Hepatocyte (in vitro differentiated cells): ENCODE measurements at regions not wholly inside any gene's neighbourhood (a gene's known extent, or its start where the extent isn't known, plus 50 kb on each side); places are given as distances from the start of the nearest gene placed in this dataset.
A peak's percentile ranks its signal among the peaks of the same experiment; 100 is the strongest.

Source experiments
- DNase-seq: peaks from one replicate; pipeline ENCODE4 v3.0.0-alpha.2; 2016; ENCODE audit warnings: low spot score
- H2AFZ ChIP-seq: fragments of 200-600 bp; sonication (generic); 2 replicates; pipeline ENCODE4 v1.6.0; 2016; ENCODE audit warnings: antibody characterized with exemption, mild to moderate bottlenecking
- H3K27ac ChIP-seq: fragments of 200-600 bp; sonication (generic); 2 replicates; pipeline ENCODE4 v1.5.1; 2016; ENCODE audit warnings: mild to moderate bottlenecking
- H3K27me3 ChIP-seq: fragments of 200-600 bp; sonication (generic); 2 replicates; pipeline ENCODE4 v1.6.1; 2016
- H3K36me3 ChIP-seq: fragments of 200-600 bp; sonication (generic); replicated peaks from 2 replicates; pipeline ENCODE4 v1.5.1; 2016; ENCODE audit warnings: low read depth; ENCODE audit not compliant: insufficient read depth
- H3K4me1 ChIP-seq: fragments of 200-600 bp; sonication (generic); 2 replicates; pipeline ENCODE4 v1.5.1; 2016; ENCODE audit warnings: mild to moderate bottlenecking, moderate library complexity; ENCODE audit not compliant: insufficient read depth
- H3K4me2 ChIP-seq: fragments of 200-600 bp; sonication (generic); 2 replicates; pipeline ENCODE4 v1.6.0; 2016
- H3K4me3 ChIP-seq: fragments of 200-600 bp; sonication (generic); 2 replicates; pipeline ENCODE4 v1.5.1; 2016; ENCODE audit warnings: mild to moderate bottlenecking
- H3K79me2 ChIP-seq: fragments of 200-600 bp; sonication (generic); 2 replicates; pipeline ENCODE4 v1.6.0; 2017; ENCODE audit warnings: mild to moderate bottlenecking
- H3K9me2 ChIP-seq: fragments of 200-600 bp; sonication (generic); replicated peaks from 2 replicates; pipeline ENCODE4 v1.6.0; 2017; ENCODE audit warnings: mild to moderate bottlenecking; ENCODE audit not compliant: insufficient read depth
- H3K9me3 ChIP-seq: fragments of 200-600 bp; sonication (generic); 2 replicates; pipeline ENCODE4 v1.5.1; 2016; ENCODE audit warnings: low read depth, mild to moderate bottlenecking
- H4K20me1 ChIP-seq: fragments of 200-600 bp; sonication (generic); 2 replicates; pipeline ENCODE4 v1.6.0; 2016; ENCODE audit warnings: mild to moderate bottlenecking; ENCODE audit not compliant: insufficient read depth, poor library complexity, severe bottlenecking
- EZH2 ChIP-seq: fragments of 200-600 bp; sonication (generic); IDR thresholded peaks from 2 replicates; pipeline ENCODE4 v1.6.1; 2016; ENCODE audit warnings: antibody characterized with exemption, mild to moderate bottlenecking, borderline replicate concordance
- EZH2phosphoT487 ChIP-seq: fragments of 200-600 bp; sonication (generic); IDR thresholded peaks from one replicate; pipeline ENCODE4 v1.6.1; 2018; ENCODE audit warnings: antibody characterized with exemption, mild to moderate bottlenecking, low read depth, moderate library complexity; ENCODE audit not compliant: unreplicated experiment, severe bottlenecking
- WGBS: methylation state at CpG from one replicate; pipeline ENCODE4 v1.1.6; 2016; ENCODE audit warnings: low lambda C conversion rate; ENCODE audit errors: missing lambda C conversion rate; 5-methylcytosine and 5-hydroxymethylcytosine counted together
- TF ChIP-seq, protein P1 (sequence below): fragments of 200-600 bp; sonication (generic); IDR thresholded peaks from 2 replicates; pipeline ENCODE4 v1.5.1; 2016; ENCODE audit warnings: antibody characterized with exemption, mild to moderate bottlenecking; ENCODE audit not compliant: poor library complexity

DNA sequence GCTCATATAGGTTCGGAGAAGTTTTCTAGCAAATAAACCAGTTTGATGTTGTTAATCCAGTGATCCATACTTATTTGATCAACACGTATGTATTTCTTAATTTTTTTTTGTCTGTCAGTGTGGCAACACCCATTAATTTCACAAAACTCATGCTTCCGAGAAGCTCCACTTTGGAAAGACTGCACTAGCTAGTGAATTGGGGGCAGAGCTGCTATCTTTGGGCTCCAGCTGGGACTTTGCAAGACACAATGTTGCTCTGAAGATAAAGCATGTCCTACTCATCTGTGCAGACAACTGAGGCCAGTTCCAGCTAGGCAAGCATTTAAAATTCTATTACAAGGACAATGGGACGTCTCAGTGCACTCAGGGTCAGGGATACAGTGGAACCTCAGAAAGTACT, 298.4 kb downstream of the NUAK1 start:
- WGBS, result 78% methylated on average over 4 of the region's 4 CpGs
- H2AFZ ChIP-seq, result no peak overlapping the region

GRCh38 chr12:105841840-105842239, 296.9 kb downstream of the NUAK1 start:
- DNase-seq, result no peak
- no peaks in the 10 kb centered on the region for H3K9me2 ChIP-seq
- no peak overlapping the region for H3K4me2 ChIP-seq
- TF ChIP-seq EZH2phosphoT487 (no peak), EZH2 (no peak)
- TF ChIP-seq, protein P1, sequence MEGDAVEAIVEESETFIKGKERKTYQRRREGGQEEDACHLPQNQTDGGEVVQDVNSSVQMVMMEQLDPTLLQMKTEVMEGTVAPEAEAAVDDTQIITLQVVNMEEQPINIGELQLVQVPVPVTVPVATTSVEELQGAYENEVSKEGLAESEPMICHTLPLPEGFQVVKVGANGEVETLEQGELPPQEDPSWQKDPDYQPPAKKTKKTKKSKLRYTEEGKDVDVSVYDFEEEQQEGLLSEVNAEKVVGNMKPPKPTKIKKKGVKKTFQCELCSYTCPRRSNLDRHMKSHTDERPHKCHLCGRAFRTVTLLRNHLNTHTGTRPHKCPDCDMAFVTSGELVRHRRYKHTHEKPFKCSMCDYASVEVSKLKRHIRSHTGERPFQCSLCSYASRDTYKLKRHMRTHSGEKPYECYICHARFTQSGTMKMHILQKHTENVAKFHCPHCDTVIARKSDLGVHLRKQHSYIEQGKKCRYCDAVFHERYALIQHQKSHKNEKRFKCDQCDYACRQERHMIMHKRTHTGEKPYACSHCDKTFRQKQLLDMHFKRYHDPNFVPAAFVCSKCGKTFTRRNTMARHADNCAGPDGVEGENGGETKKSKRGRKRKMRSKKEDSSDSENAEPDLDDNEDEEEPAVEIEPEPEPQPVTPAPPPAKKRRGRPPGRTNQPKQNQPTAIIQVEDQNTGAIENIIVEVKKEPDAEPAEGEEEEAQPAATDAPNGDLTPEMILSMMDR, result no peak
- H4K20me1 ChIP-seq, result no peaks in the 10 kb centered on the region
- 84% methylated on average over 4 of the region's 4 CpGs for WGBS
- H2AFZ ChIP-seq, result no peak overlapping the region
- no peak overlapping the region for H3K27ac ChIP-seq
- no peaks in the 10 kb centered on the region for H3K79me2 ChIP-seq
- no peak overlapping the region for H3K4me3 ChIP-seq
- H3K27me3 ChIP-seq, result no peaks in the 10 kb centered on the region
- no peaks in the 10 kb centered on the region for H3K4me1 ChIP-seq
- H3K9me3 ChIP-seq, result no peaks in the 10 kb centered on the region
- no peaks in the 10 kb centered on the region for H3K36me3 ChIP-seq

More for the DNA sequence above, 298.4 kb downstream of the NUAK1 start:
- DNase-seq, result no peak
- H3K79me2 ChIP-seq, result no peaks in the 10 kb centered on the region
- no peak overlapping the region for H3K4me3 ChIP-seq
- no peaks in the 10 kb centered on the region for H3K36me3 ChIP-seq
- no peak overlapping the region for H3K4me2 ChIP-seq
- no peaks in the 10 kb centered on the region for H3K4me1 ChIP-seq
- no peaks in the 10 kb centered on the region for H3K9me3 ChIP-seq
- no peaks in the 10 kb centered on the region for H3K9me2 ChIP-seq
- no peak overlapping the region for H3K27ac ChIP-seq
- no peak for TF ChIP-seq EZH2
- no peak for TF ChIP-seq EZH2phosphoT487
- no peaks in the 10 kb centered on the region for H4K20me1 ChIP-seq
- no peaks in the 10 kb centered on the region for H3K27me3 ChIP-seq

GRCh38 chr12:105843561-105843960, 295.2 kb downstream of the NUAK1 start:
- no peaks in the 10 kb centered on the region for H3K36me3 ChIP-seq
- DNase-seq, result no peak
- no peaks in the 10 kb centered on the region for H3K27me3 ChIP-seq
- no peak overlapping the region for H3K4me2 ChIP-seq
- H2AFZ ChIP-seq, result no peak overlapping the region
- no peaks in the 10 kb centered on the region for H3K79me2 ChIP-seq
- no peaks in the 10 kb centered on the region for H3K9me3 ChIP-seq
- no peak overlapping the region for H3K27ac ChIP-seq
- no peak overlapping the region for H3K4me3 ChIP-seq
- no peaks in the 10 kb centered on the region for H3K4me1 ChIP-seq
- TF ChIP-seq, protein P1, result no peak
- TF ChIP-seq EZH2phosphoT487, result no peak
- TF ChIP-seq EZH2, result no peak
- WGBS, result 85% methylated on average over 2 of the region's 2 CpGs
- no peaks in the 10 kb centered on the region for H4K20me1 ChIP-seq
- H3K9me2 ChIP-seq, result no peaks in the 10 kb centered on the region

- no peak overlapping the region for H3K27ac ChIP-seq
- no peak for TF ChIP-seq EZH2
- TF ChIP-seq, protein P1, result no peak
- no peak for TF ChIP-seq EZH2phosphoT487
Observed at GRCh38 chr12:105843986-105844760, 294.6 kb downstream of the NUAK1 start.

More at GRCh38 chr12:105843986-105844760, 294.6 kb downstream of the NUAK1 start:
- H3K36me3 ChIP-seq, result no peaks in the 10 kb centered on the region
- H3K9me2 ChIP-seq, result no peaks in the 10 kb centered on the region
- no peak overlapping the region for H3K4me3 ChIP-seq
- no peaks in the 10 kb centered on the region for H3K9me3 ChIP-seq
- 79% methylated on average over 11 of the region's 11 CpGs for WGBS
- no peak overlapping the region for H2AFZ ChIP-seq
- H3K27me3 ChIP-seq, result no peaks in the 10 kb centered on the region
- H3K4me1 ChIP-seq, result no peaks in the 10 kb centered on the region
- H4K20me1 ChIP-seq, result no peaks in the 10 kb centered on the region
- DNase-seq, result peak; percentile 19
- H3K79me2 ChIP-seq, result no peaks in the 10 kb centered on the region
- H3K4me2 ChIP-seq, result no peak overlapping the region
